Trophoblast cell (in vitro differentiated cells and primary cell): ENCODE measurements at regions not wholly inside any gene's neighbourhood (a gene's known extent, or its start where the extent isn't known, plus 50 kb on each side); places are given as distances from the start of the nearest gene placed in this dataset.

Experiments
- DNase-seq, 2 donors: peaks; one replicate each; pipeline ENCODE4 v3.0.0-alpha.2; 2016
- H2AFZ ChIP-seq: 2 replicates; pipeline ENCODE4 v1.6.1; 2013; ENCODE audit warnings: low read length, moderate library complexity, mild to moderate bottlenecking; ENCODE audit not compliant: insufficient read depth, poor library complexity
- H2AK5ac ChIP-seq: 2 replicates; pipeline ENCODE4 v1.6.1; 2013; ENCODE audit warnings: mild to moderate bottlenecking, low read length
- H2BK120ac ChIP-seq: 2 replicates; pipeline ENCODE4 v1.6.1; 2013; ENCODE audit warnings: low read length, mild to moderate bottlenecking, moderate library complexity; ENCODE audit not compliant: insufficient read depth, poor library complexity
- H2BK12ac ChIP-seq: 2 replicates; pipeline ENCODE4 v1.6.1; 2013; ENCODE audit warnings: mild to moderate bottlenecking, low read length, moderate library complexity
- H2BK5ac ChIP-seq: 2 replicates; pipeline ENCODE4 v1.6.1; 2013; ENCODE audit warnings: low read length, low read depth, moderate library complexity, mild to moderate bottlenecking; ENCODE audit not compliant: poor library complexity
- H3K14ac ChIP-seq: 2 replicates; pipeline ENCODE4 v1.6.1; 2013; ENCODE audit warnings: mild to moderate bottlenecking, low read length
- H3K18ac ChIP-seq: 2 replicates; pipeline ENCODE4 v1.6.1; 2013; ENCODE audit warnings: mild to moderate bottlenecking, low read length
- H3K23ac ChIP-seq: 2 replicates; pipeline ENCODE4 v1.6.1; 2013; ENCODE audit warnings: low read length
- H3K27ac ChIP-seq: 2 replicates; pipeline ENCODE4 v1.5.1; 2013; ENCODE audit warnings: low read depth, mild to moderate bottlenecking, inconsistent platforms, low read length, moderate library complexity
- H3K27me3 ChIP-seq: 2 replicates; pipeline ENCODE4 v1.6.1; 2013; ENCODE audit warnings: inconsistent platforms, mild to moderate bottlenecking, low read length, moderate library complexity; ENCODE audit not compliant: insufficient read depth
- H3K36me3 ChIP-seq, 2 experiments: 1 replicate in 1 of 2; 2 replicates in 1 of 2; pipeline ENCODE4 v1.6.1; 2013; ENCODE audit warnings: low read length in 2 of 2, mild to moderate bottlenecking in 2 of 2, moderate library complexity in 1 of 2; ENCODE audit not compliant: insufficient read depth in 2 of 2, control insufficient read depth in 1 of 2
- H3K4ac ChIP-seq: 2 replicates; pipeline ENCODE4 v1.6.1; 2013; ENCODE audit warnings: low read depth, mild to moderate bottlenecking, low read length, moderate library complexity
- H3K4me1 ChIP-seq, 2 experiments: 1 replicate in 1 of 2; 2 replicates in 1 of 2; pipeline ENCODE4 v1.6.1; 2013; ENCODE audit warnings: low read length in 2 of 2, mild to moderate bottlenecking in 2 of 2, moderate library complexity in 1 of 2; ENCODE audit not compliant: insufficient read depth in 2 of 2, control insufficient read depth in 1 of 2
- H3K4me2 ChIP-seq: 2 replicates; pipeline ENCODE4 v1.6.1; 2013; ENCODE audit warnings: inconsistent platforms, mild to moderate bottlenecking, low read length, moderate library complexity
- H3K4me3 ChIP-seq: 2 replicates; pipeline ENCODE4 v1.5.1; 2013; ENCODE audit warnings: mild to moderate bottlenecking, low read depth, low read length, inconsistent platforms
- H3K79me1 ChIP-seq: one replicate; pipeline ENCODE4 v1.6.1; 2013; ENCODE audit warnings: low read length
- H3K79me2 ChIP-seq: 2 replicates; pipeline ENCODE4 v1.6.1; 2013; ENCODE audit warnings: low read length, mild to moderate bottlenecking; ENCODE audit not compliant: control insufficient read depth, insufficient read depth, poor library complexity
- H3K9ac ChIP-seq: 2 replicates; pipeline ENCODE4 v1.6.1; 2013; ENCODE audit warnings: mild to moderate bottlenecking, low read length
- H3K9me3 ChIP-seq: 2 replicates; pipeline ENCODE4 v1.6.1; 2013; ENCODE audit warnings: low read depth, mild to moderate bottlenecking, control low read depth, inconsistent platforms, low read length; ENCODE audit not compliant: insufficient read depth
- H4K12ac ChIP-seq: 2 replicates; pipeline ENCODE4 v1.6.1; 2013; ENCODE audit warnings: low read depth, mild to moderate bottlenecking, low read length, moderate library complexity
- H4K8ac ChIP-seq: 2 replicates; pipeline ENCODE4 v1.6.1; 2013; ENCODE audit warnings: low read depth, mild to moderate bottlenecking, low read length, moderate library complexity
- H4K91ac ChIP-seq: one replicate; pipeline ENCODE4 v1.6.1; 2013; ENCODE audit warnings: low read depth, mild to moderate bottlenecking, low read length, moderate library complexity
- WGBS: extraction: QIAGEN DNeasy Blood & Tissue Kit; methylation state at CpG from one replicate; pipeline ENCODE4 v1.1.7; 2013; ENCODE audit warnings: missing lambda C conversion rate; ENCODE audit not compliant: insufficient read length, insufficient coverage; ENCODE audit errors: extremely low coverage; 5-methylcytosine and 5-hydroxymethylcytosine counted together

GRCh38 chr6:105600336-105601260 is 197.7 kb upstream of the PREP start:
- H3K36me3 ChIP-seq: no peaks in the 10 kb centered on the region
- no peaks in the 10 kb centered on the region for H3K79me2 ChIP-seq
- no peak overlapping the region for H4K91ac ChIP-seq
- peaks cover 7% of the 10 kb centered on the region for H3K79me1 ChIP-seq
- H2BK12ac ChIP-seq: peak overlapping the region; percentile 82
- no peak overlapping the region for H2AK5ac ChIP-seq
- H3K14ac ChIP-seq: no peak overlapping the region
- H3K18ac ChIP-seq: no peak overlapping the region
- no peak overlapping the region for H2AFZ ChIP-seq
- no peak overlapping the region for H3K4me2 ChIP-seq
- H4K8ac ChIP-seq: no peak overlapping the region
- no peak overlapping the region for H3K9ac ChIP-seq
- H3K27ac ChIP-seq: no peak overlapping the region
- peak overlapping the region; percentile 52 for H3K4ac ChIP-seq
- H2BK5ac ChIP-seq: peak overlapping the region; percentile 78
- no CpG with 5 or more reads among the region's 9 CpGs for WGBS
- H3K27me3 ChIP-seq: no peaks in the 10 kb centered on the region
- no peak overlapping the region for H3K23ac ChIP-seq
- peak overlapping the region; percentile 26 for H4K12ac ChIP-seq
- peaks cover 6 to 8% of the 10 kb centered on the region in 2 experiments for H3K4me1 ChIP-seq
- H2BK120ac ChIP-seq: peak overlapping the region; percentile 70
- no peaks in the 10 kb centered on the region for H3K9me3 ChIP-seq
- no peak overlapping the region for H3K4me3 ChIP-seq
- DNase-seq: peak in 1 of 2 donors; percentile 64

- no CpG with 5 or more reads among the region's 3 CpGs for WGBS
These were observed 195.4 kb upstream of the PREP start for GRCh38 chr6:105598264-105598663.

GRCh38 chr6:105596284-105596755 is 193.4 kb upstream of the PREP start:
- Histone ChIP-seq H2BK12ac (no peak overlapping the region), H3K27ac (peak overlapping the region; percentile 85), H3K79me1 (peaks cover 8% of the 10 kb centered on the region), H3K18ac (no peak overlapping the region), H2BK120ac (no peak overlapping the region), H3K14ac (no peak overlapping the region), H2BK5ac (no peak overlapping the region), H2AFZ (no peak overlapping the region), H3K23ac (no peak overlapping the region), H3K4ac (no peak overlapping the region), H4K12ac (no peak overlapping the region), H3K4me1 (peaks cover 2 to 8% of the 10 kb centered on the region in 2 experiments), H3K79me2 (no peaks in the 10 kb centered on the region), H3K9me3 (no peaks in the 10 kb centered on the region), H3K4me2 (no peak overlapping the region), H3K27me3 (no peaks in the 10 kb centered on the region), H4K91ac (no peak overlapping the region), H2AK5ac (no peak overlapping the region), H3K9ac (no peak overlapping the region), H3K4me3 (no peak overlapping the region), H3K36me3 (no peaks in the 10 kb centered on the region), H4K8ac (no peak overlapping the region)
- no CpG with 5 or more reads among the region's 4 CpGs for WGBS
- peak; percentile 19 to 78 for DNase-seq

More at GRCh38 chr6:105598264-105598663, 195.4 kb upstream of the PREP start:
- Histone ChIP-seq H4K91ac (no peak overlapping the region), H3K23ac (no peak overlapping the region), H3K9ac (no peak overlapping the region), H4K8ac (no peak overlapping the region), H2BK120ac (peak overlapping the region; percentile 63), H3K79me2 (no peaks in the 10 kb centered on the region), H3K14ac (no peak overlapping the region), H4K12ac (no peak overlapping the region), H3K79me1 (peaks cover 9% of the 10 kb centered on the region), H3K4me2 (no peak overlapping the region), H3K27me3 (no peaks in the 10 kb centered on the region), H3K36me3 (no peaks in the 10 kb centered on the region), H3K18ac (no peak overlapping the region), H3K4me1 (peaks cover 6 to 10% of the 10 kb centered on the region in 2 experiments), H3K4me3 (no peak overlapping the region), H2AK5ac (no peak overlapping the region), H2BK12ac (no peak overlapping the region), H3K9me3 (no peaks in the 10 kb centered on the region), H3K27ac (no peak overlapping the region), H3K4ac (no peak overlapping the region), H2AFZ (no peak overlapping the region), H2BK5ac (no peak overlapping the region)
- no peak for DNase-seq

- H3K23ac ChIP-seq: no peak overlapping the region
- no peak overlapping the region for H3K18ac ChIP-seq
- no peak overlapping the region for H3K9ac ChIP-seq
- H3K27me3 ChIP-seq: no peaks in the 10 kb centered on the region
- H2AK5ac ChIP-seq: no peak overlapping the region
- H3K36me3 ChIP-seq: no peaks in the 10 kb centered on the region
- no peak overlapping the region for H3K4me2 ChIP-seq
- no peak overlapping the region for H4K12ac ChIP-seq
- H2AFZ ChIP-seq: no peak overlapping the region
- no peak overlapping the region for H2BK120ac ChIP-seq
- no peaks in the 10 kb centered on the region for H3K79me2 ChIP-seq
- no peak overlapping the region for H3K14ac ChIP-seq
- no peak overlapping the region for H4K8ac ChIP-seq
- H3K4me1 ChIP-seq: peaks cover 2 to 8% of the 10 kb centered on the region in 2 experiments
- no CpG with 5 or more reads among the region's 1 CpG for WGBS
- H2BK12ac ChIP-seq: no peak overlapping the region
- DNase-seq: no peak
- H3K27ac ChIP-seq: peak overlapping the region; percentile 85
- H4K91ac ChIP-seq: no peak overlapping the region
- H3K79me1 ChIP-seq: peaks cover 8% of the 10 kb centered on the region
- H2BK5ac ChIP-seq: no peak overlapping the region
- no peak overlapping the region for H3K4me3 ChIP-seq
- H3K4ac ChIP-seq: no peak overlapping the region
- no peaks in the 10 kb centered on the region for H3K9me3 ChIP-seq
These were observed 192.9 kb upstream of the PREP start for GRCh38 chr6:105595829-105596228.
